ENCODE measurements at regions not wholly inside any gene's neighbourhood (a gene's known extent, or its start where the extent isn't known, plus 50 kb on each side); places are given as distances from the start of the nearest gene placed in this dataset.

DNA sequence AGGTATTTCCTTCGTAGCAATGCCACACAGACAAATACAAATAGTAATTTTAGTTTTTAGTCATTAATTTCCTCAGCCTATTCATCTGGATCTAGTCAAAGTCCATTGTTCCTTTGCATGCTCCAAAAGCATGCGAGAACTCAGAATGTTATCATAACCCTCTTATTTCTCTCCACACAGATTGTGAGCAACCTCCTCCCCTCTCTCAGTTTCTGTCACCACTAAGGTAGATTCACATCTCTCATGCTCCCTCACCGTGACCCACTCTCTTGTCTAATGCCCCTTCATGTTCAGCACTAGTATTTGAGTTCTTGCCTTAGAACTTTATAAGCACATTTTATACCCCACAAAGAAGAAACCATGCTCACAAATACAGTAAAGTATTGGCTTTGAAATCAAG lies 582.4 kb downstream of the PLA2G4A start:
- DNase-seq (no peak), ATAC-seq (ENCODE audit: insufficient read depth, low FRiP score) (no peak)
- no peaks in the 10 kb centered on the region for H3K36me3 ChIP-seq (ENCODE audit: control insufficient read depth in 4 of 4, insufficient read depth in 4 of 4, low read length in 4 of 4)
- H3K4me3 ChIP-seq, result no peak overlapping the region
- no peak for TF ChIP-seq CTCF (IDR thresholded peaks at IDR 0.05; ENCODE audit: control extremely low read depth, extremely low read depth)
- no peaks in the 10 kb centered on the region for H3K27me3 ChIP-seq (ENCODE audit: control insufficient read depth in 3 of 3, insufficient read depth in 3 of 3, low read length in 2 of 3)
- WGBS, 2 donors, result 74 to 86% methylated on average over 3 of the region's 3 CpGs
- no peaks in the 10 kb centered on the region for H3K4me1 ChIP-seq (ENCODE audit: control insufficient read depth in 5 of 5, insufficient read depth in 5 of 5, low read length in 5 of 5)
- no peak overlapping the region for H3K27ac ChIP-seq (ENCODE audit: low read depth in 1 of 2, low read length in 1 of 2)
- peaks cover 0 to 4% (median 0%) of the 10 kb centered on the region in 4 donors for H3K9me3 ChIP-seq (ENCODE audit: control insufficient read depth in 4 of 4, insufficient read depth in 3 of 4, low read length in 3 of 4)
- H3K9ac ChIP-seq (ENCODE audit: insufficient read depth in 1 of 2, low read length in 2 of 2), result no peak overlapping the region

- H3K9ac ChIP-seq (ENCODE audit: insufficient read depth in 1 of 2, low read length in 2 of 2), result no peak overlapping the region
- peaks cover 0 to 7% (median 0%) of the 10 kb centered on the region in 4 donors for H3K9me3 ChIP-seq (ENCODE audit: control insufficient read depth in 4 of 4, insufficient read depth in 3 of 4, low read length in 3 of 4)
- WGBS, 2 donors, result 84% methylated on average over 2 of the region's 2 CpGs
- no peaks in the 10 kb centered on the region for H3K4me1 ChIP-seq (ENCODE audit: control insufficient read depth in 5 of 5, insufficient read depth in 5 of 5, low read length in 5 of 5)
- H3K27me3 ChIP-seq (ENCODE audit: control insufficient read depth in 3 of 3, insufficient read depth in 3 of 3, low read length in 2 of 3), result no peaks in the 10 kb centered on the region
- TF ChIP-seq CTCF (IDR thresholded peaks at IDR 0.05; ENCODE audit: control extremely low read depth, extremely low read depth), result no peak
- H3K36me3 ChIP-seq (ENCODE audit: control insufficient read depth in 4 of 4, insufficient read depth in 4 of 4, low read length in 4 of 4), result no peaks in the 10 kb centered on the region
- no peak overlapping the region for H3K27ac ChIP-seq (ENCODE audit: low read depth in 1 of 2, low read length in 1 of 2)
- ATAC-seq (ENCODE audit: insufficient read depth, low FRiP score), result no peak
- peak in 1 of 3 donors; percentile 14 for DNase-seq
- H3K4me3 ChIP-seq, result no peak overlapping the region
Measured at GRCh38 chr1:187413405-187414169, 584.8 kb downstream of the PLA2G4A start.

DNA sequence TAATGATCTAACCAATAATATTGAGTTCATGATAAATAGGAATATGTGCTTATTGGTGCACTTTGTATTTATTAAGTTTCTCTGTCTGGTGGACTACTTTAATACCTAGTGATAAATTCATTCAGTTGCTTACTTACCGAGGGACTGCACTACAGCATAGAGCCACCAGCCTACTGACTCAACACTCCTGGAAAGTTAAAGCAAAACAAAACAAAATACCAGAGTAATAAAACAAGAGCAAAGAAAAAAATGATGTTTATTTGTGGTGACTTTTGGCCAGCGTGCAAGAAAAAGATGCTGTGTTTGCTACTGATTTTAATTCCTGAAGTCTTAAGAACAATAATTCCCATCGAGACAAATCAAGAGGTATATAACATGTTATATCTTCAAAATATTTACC lies 586.3 kb downstream of the PLA2G4A start:
- Histone ChIP-seq H3K36me3 (ENCODE audit: control insufficient read depth in 4 of 4, insufficient read depth in 4 of 4, low read length in 4 of 4) (no peaks in the 10 kb centered on the region), H3K4me3 (no peak overlapping the region), H3K27me3 (ENCODE audit: control insufficient read depth in 3 of 3, insufficient read depth in 3 of 3, low read length in 2 of 3) (no peaks in the 10 kb centered on the region), H3K9me3 (ENCODE audit: control insufficient read depth in 4 of 4, insufficient read depth in 3 of 4, low read length in 3 of 4) (peaks cover 0 to 3% (median 0%) of the 10 kb centered on the region in 4 donors), H3K9ac (ENCODE audit: insufficient read depth in 1 of 2, low read length in 2 of 2) (no peak overlapping the region), H3K27ac (ENCODE audit: low read depth in 1 of 2, low read length in 1 of 2) (no peak overlapping the region), H3K4me1 (ENCODE audit: control insufficient read depth in 5 of 5, insufficient read depth in 5 of 5, low read length in 5 of 5) (no peaks in the 10 kb centered on the region)
- DNase-seq (no peak), ATAC-seq (ENCODE audit: insufficient read depth, low FRiP score) (no peak)
- no peak for TF ChIP-seq CTCF (IDR thresholded peaks at IDR 0.05; ENCODE audit: control extremely low read depth, extremely low read depth)
- WGBS, 2 donors, result 66 to 85% methylated on average over 3 of the region's 3 CpGs
